Fibroblast of lung (primary cell): ENCODE measurements at regions not wholly inside any gene's neighbourhood (a gene's known extent, or its start where the extent isn't known, plus 50 kb on each side); places are given as distances from the start of the nearest gene placed in this dataset.

Experiments
- DNase-seq, 2 donors: peaks; one replicate each; pipeline versions ENCODE4 v3.0.0 to v3.0.0-alpha.2; 2010; ENCODE audit warnings: low read depth in 2 of 2
- H2AFZ ChIP-seq: 2 replicates; pipeline ENCODE4 v1.5.1; 2012; ENCODE audit warnings: low read length, control low read depth, inconsistent platforms
- H3K27ac ChIP-seq: 2 replicates; pipeline ENCODE4 v1.5.1; 2011; ENCODE audit warnings: low read length, control low read depth; ENCODE audit not compliant: insufficient read depth
- H3K27me3 ChIP-seq: 2 replicates; pipeline ENCODE4 v1.5.1; 2011; ENCODE audit warnings: mild to moderate bottlenecking, low read length; ENCODE audit not compliant: control insufficient read depth, insufficient read depth
- H3K36me3 ChIP-seq: 2 replicates; pipeline ENCODE4 v1.5.1; 2011; ENCODE audit warnings: low read length; ENCODE audit not compliant: control insufficient read depth, insufficient read depth
- H3K4me1 ChIP-seq: 2 replicates; pipeline ENCODE4 v1.5.1; 2011; ENCODE audit warnings: low read length; ENCODE audit not compliant: control insufficient read depth, insufficient read depth; ENCODE audit errors: extremely low read depth
- H3K4me2 ChIP-seq: 2 replicates; pipeline ENCODE4 v1.5.1; 2011; ENCODE audit warnings: low read length, control low read depth; ENCODE audit not compliant: insufficient read depth; ENCODE audit errors: extremely low read depth
- H3K4me3 ChIP-seq, 4 experiments: fragments of 200-600 bp in 1 of 4; sonication (generic) in 1 of 4; replicated peaks in 1 of 4; 2 replicates each; pipeline ENCODE4 v1.5.1; 2011 to 2016; ENCODE audit warnings: low read length in 4 of 4, low read depth in 3 of 4, mild to moderate bottlenecking in 3 of 4, control low read depth in 2 of 4, inconsistent platforms in 1 of 4, mixed read lengths in 1 of 4; ENCODE audit not compliant: insufficient read depth in 1 of 4; ENCODE audit errors: control extremely low read depth in 1 of 4
- H3K79me2 ChIP-seq: 2 replicates; pipeline ENCODE4 v1.5.1; 2012; ENCODE audit warnings: mild to moderate bottlenecking, low read length, inconsistent platforms; ENCODE audit not compliant: control insufficient read depth, insufficient read depth
- H3K9ac ChIP-seq: 2 replicates; pipeline ENCODE4 v1.5.1; 2011; ENCODE audit warnings: mild to moderate bottlenecking, low read length, control low read depth; ENCODE audit not compliant: insufficient read depth
- H3K9me3 ChIP-seq: 2 replicates; pipeline ENCODE4 v1.5.1; 2012; ENCODE audit warnings: low read depth, low read length; ENCODE audit not compliant: control insufficient read depth, insufficient read depth
- H4K20me1 ChIP-seq: 2 replicates; pipeline ENCODE4 v1.5.1; 2011; ENCODE audit warnings: low read length; ENCODE audit not compliant: control insufficient read depth, insufficient read depth; ENCODE audit errors: extremely low read depth
- CTCF ChIP-seq, 2 donors: IDR thresholded peaks in 1 of 2; conservative IDR thresholded peaks in 1 of 2; 1 replicate in 1 of 2; 2 replicates in 1 of 2; pipeline ENCODE4 v1.5.1; 2011 to 2012; ENCODE audit warnings: low read length in 2 of 2, control low read depth in 1 of 2, inconsistent platforms in 1 of 2, low read depth in 1 of 2, mild to moderate bottlenecking in 1 of 2
- EZH2 ChIP-seq: IDR thresholded peaks from 2 replicates; pipeline ENCODE4 v1.5.1; 2012; ENCODE audit warnings: low read length, control low read depth, mild to moderate bottlenecking; ENCODE audit errors: missing control alignments

DNA sequence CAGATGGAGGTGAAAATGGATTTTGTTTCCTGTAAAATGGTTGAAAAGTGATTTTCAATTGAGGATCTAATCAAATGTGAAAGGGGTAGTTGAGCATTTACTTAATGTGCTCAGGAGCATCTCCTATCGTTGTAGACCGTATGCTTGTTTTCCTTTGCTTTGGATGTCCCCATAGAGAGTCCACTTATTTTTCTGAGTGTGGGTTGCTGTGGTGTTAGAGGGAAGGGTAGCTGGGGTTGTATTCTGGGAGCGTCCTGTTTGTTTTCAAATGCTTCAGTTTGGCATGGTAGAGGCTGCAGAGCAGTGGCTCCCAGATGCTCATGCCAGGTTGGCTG lies 154.1 kb downstream of the MAT2B start:
- Histone ChIP-seq H2AFZ (no peak overlapping the region), H3K4me2 (no peak overlapping the region), H3K9me3 (no peaks in the 10 kb centered on the region), H3K36me3 (no peaks in the 10 kb centered on the region), H3K4me3 (no peak overlapping the region), H4K20me1 (no peaks in the 10 kb centered on the region), H3K27ac (no peak overlapping the region), H3K27me3 (no peaks in the 10 kb centered on the region), H3K4me1 (no peaks in the 10 kb centered on the region), H3K9ac (no peak overlapping the region), H3K79me2 (no peaks in the 10 kb centered on the region)
- DNase-seq = no peak
- TF ChIP-seq EZH2 (no peak), CTCF (conservative IDR thresholded peaks at IDR 0.05 in 1 of 2, IDR thresholded peaks at IDR 0.05 in 1 of 2; ENCODE audit: low read depth in 1 of 2, low read length in 2 of 2) (no peak)

- Histone ChIP-seq H3K4me3 (no peak overlapping the region), H3K9me3 (no peaks in the 10 kb centered on the region), H2AFZ (no peak overlapping the region), H3K79me2 (no peaks in the 10 kb centered on the region), H3K4me1 (no peaks in the 10 kb centered on the region), H3K4me2 (no peak overlapping the region), H3K9ac (no peak overlapping the region), H3K27me3 (no peaks in the 10 kb centered on the region), H3K36me3 (no peaks in the 10 kb centered on the region), H4K20me1 (no peaks in the 10 kb centered on the region), H3K27ac (no peak overlapping the region)
- DNase-seq = no peak
- no peak for TF ChIP-seq CTCF (conservative IDR thresholded peaks at IDR 0.05 in 1 of 2, IDR thresholded peaks at IDR 0.05 in 1 of 2; ENCODE audit: low read depth in 1 of 2, low read length in 2 of 2)
- no peak for TF ChIP-seq EZH2
Observed at GRCh38 chr5:163660486-163660885, 155.1 kb downstream of the MAT2B start.

DNA sequence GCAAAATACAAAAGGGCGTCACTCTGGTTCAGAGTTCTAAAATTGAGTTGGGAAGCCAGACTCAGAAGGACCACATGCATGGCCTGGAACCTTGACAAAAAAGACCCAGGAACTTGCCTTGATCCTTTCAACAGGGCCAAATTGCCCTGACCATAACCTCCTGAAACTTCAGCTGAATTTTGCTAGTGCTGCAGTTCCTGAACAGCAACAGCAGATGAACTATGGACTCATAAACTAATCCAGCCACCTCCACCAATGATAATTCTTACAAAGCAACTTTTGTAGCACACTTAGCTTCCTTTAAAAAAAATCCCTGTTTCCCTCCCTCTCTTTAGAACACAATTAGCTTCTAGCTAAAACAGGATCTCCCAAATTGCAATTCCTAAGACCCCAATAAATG lies 155.9 kb downstream of the MAT2B start:
- TF ChIP-seq EZH2 (no peak), CTCF (conservative IDR thresholded peaks at IDR 0.05 in 1 of 2, IDR thresholded peaks at IDR 0.05 in 1 of 2; ENCODE audit: low read depth in 1 of 2, low read length in 2 of 2) (no peak)
- Histone ChIP-seq H3K27ac (no peak overlapping the region), H3K4me1 (no peaks in the 10 kb centered on the region), H3K27me3 (no peaks in the 10 kb centered on the region), H3K79me2 (no peaks in the 10 kb centered on the region), H3K36me3 (no peaks in the 10 kb centered on the region), H3K4me2 (no peak overlapping the region), H3K9me3 (no peaks in the 10 kb centered on the region), H2AFZ (no peak overlapping the region), H3K9ac (no peak overlapping the region), H4K20me1 (no peaks in the 10 kb centered on the region), H3K4me3 (no peak overlapping the region)
- DNase-seq = peak in 1 of 2 donors; percentile 30
